ENCODE measurements at regions not wholly inside any gene's neighbourhood (a gene's known extent, or its start where the extent isn't known, plus 50 kb on each side); places are given as distances from the start of the nearest gene placed in this dataset.
"Not testable (repeated sequence)": the region's sequence is repeated elsewhere in the genome, so short reads cannot be mapped to it uniquely, and the experiment has no call there.

GRCh38 chr1:845641-846040, 78.1 kb upstream of the SAMD11 start:
- not testable (repeated sequence) for H3K27me3 Mint-ChIP-seq (ENCODE audit: low read depth in 3 of 3); H3K4me3 Mint-ChIP-seq; H3K36me3 Mint-ChIP-seq; H3K9me3 Mint-ChIP-seq; DNase-seq
- Mint-ChIP-seq H3K27ac (peak overlapping the region in 4 of 6 donors; percentile 14 to 50 (median 34)), H3K4me1 (peaks cover 19 to 26% of the 10 kb centered on the region in 2 donors)

DNA sequence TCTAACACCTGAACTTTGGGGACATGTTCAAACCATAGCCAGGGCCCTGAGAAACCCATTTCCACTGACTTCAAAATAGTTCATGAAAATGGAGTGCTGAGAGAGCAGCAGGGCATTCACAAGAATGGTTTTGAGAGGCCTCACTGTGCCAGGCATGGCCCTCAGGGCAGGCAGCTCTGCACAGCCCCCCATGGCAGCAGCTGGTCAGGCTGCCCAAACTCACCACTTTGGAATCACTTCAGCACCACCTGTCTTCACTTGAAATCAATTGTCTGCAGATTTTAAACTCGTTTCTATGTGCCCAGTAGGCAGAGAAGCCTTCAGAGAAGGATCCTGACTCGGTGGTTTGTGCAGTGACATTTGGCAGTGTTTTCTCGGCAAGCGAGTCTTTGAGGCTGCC, 73.8 kb upstream of the SAMD11 start:
- not testable (repeated sequence) for H3K27ac Mint-ChIP-seq; H3K4me3 Mint-ChIP-seq; H3K27me3 Mint-ChIP-seq (ENCODE audit: low read depth in 3 of 3); DNase-seq; H3K36me3 Mint-ChIP-seq; H3K4me1 Mint-ChIP-seq; H3K9me3 Mint-ChIP-seq

- H3K27ac Mint-ChIP-seq; H3K27me3 Mint-ChIP-seq (ENCODE audit: low read depth in 3 of 3); DNase-seq; H3K9me3 Mint-ChIP-seq; H3K4me3 Mint-ChIP-seq; H3K4me1 Mint-ChIP-seq: not testable (repeated sequence)
- peaks cover 4 to 10% (median 5%) of the 10 kb centered on the region in 3 donors for H3K36me3 Mint-ChIP-seq
These were observed 73.4 kb upstream of the SAMD11 start for GRCh38 chr1:850318-850717.

GRCh38 chr1:851398-851797, 72.3 kb upstream of the SAMD11 start:
- H3K4me1 Mint-ChIP-seq; H3K4me3 Mint-ChIP-seq; H3K27ac Mint-ChIP-seq; H3K9me3 Mint-ChIP-seq; DNase-seq; H3K27me3 Mint-ChIP-seq (ENCODE audit: low read depth in 3 of 3): not testable (repeated sequence)
- peaks cover 4 to 13% (median 5%) of the 10 kb centered on the region in 3 donors for H3K36me3 Mint-ChIP-seq

DNA sequence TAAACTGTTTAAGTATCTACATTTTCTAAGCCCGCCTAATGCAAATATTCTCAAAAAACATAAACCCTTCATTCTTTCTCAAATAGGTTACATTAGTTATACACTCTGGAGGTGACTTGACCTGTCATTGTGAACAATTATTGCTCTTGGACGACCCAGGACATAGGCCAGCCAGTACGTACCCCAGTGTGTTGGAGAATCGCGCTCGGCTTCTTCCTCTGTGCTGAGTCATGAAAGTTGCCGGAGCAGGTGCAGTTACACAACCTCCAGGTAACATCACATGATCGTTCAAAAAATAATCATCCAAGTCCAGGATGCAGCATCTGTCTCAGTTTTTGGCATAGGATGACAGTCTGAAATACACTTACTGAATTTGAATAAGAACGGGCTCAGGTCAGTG, 71.9 kb upstream of the SAMD11 start:
- not testable (repeated sequence) for H3K4me1 Mint-ChIP-seq, H3K4me3 Mint-ChIP-seq, DNase-seq

DNA sequence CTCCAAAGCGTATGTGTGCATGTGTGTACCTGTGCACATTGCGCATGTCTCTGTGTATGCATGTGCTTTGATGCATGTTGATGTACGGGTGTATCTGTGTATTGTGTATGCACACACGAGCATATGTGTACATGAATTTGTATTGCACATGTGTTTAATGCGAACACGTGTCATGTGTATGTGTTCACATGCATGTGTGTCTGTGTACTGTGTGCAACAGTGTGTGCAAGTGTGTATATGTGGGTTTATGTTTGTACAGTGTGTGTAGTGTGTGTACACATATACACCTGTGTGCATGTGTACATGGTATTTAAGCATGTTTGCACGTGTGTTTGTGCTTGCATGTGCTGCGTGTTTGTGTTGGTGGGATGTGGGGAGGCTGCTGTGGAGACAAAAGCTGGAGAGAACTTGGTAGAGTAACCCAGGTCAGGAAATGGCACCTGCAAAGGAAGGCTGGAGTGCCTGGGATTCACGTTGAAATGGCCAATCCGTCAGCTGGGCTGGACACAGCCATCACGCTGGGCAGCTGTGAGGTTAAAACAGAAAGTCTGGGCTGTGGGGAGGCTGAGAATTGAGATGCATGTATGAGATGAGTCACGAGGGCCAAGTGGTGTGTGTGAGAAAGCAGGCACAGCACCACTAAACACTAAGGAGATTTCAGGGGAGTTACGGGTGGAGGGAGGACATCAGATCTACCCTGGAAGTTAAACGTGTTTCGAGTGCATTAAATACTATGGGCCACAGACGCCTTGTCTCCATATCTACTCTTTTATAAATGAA, 68.3 kb upstream of the SAMD11 start:
- not testable (repeated sequence) for H3K4me3 Mint-ChIP-seq; H3K27me3 Mint-ChIP-seq (ENCODE audit: low read depth in 3 of 3); H3K9me3 Mint-ChIP-seq; H3K4me1 Mint-ChIP-seq; H3K36me3 Mint-ChIP-seq; DNase-seq
- H3K27ac Mint-ChIP-seq: peak overlapping the region in 1 of 6 donors; percentile 67

More for the DNA sequence above, 71.9 kb upstream of the SAMD11 start:
- not testable (repeated sequence) for H3K9me3 Mint-ChIP-seq; H3K27me3 Mint-ChIP-seq (ENCODE audit: low read depth in 3 of 3); H3K27ac Mint-ChIP-seq
- peaks cover 4 to 13% (median 5%) of the 10 kb centered on the region in 3 donors for H3K36me3 Mint-ChIP-seq

GRCh38 chr1:856541-857057, 67.1 kb upstream of the SAMD11 start:
- H3K27me3 Mint-ChIP-seq (ENCODE audit: low read depth in 3 of 3); H3K4me1 Mint-ChIP-seq; H3K27ac Mint-ChIP-seq; DNase-seq; H3K4me3 Mint-ChIP-seq; H3K9me3 Mint-ChIP-seq; H3K36me3 Mint-ChIP-seq: not testable (repeated sequence)

GRCh38 chr1:857926-858648, 65.6 kb upstream of the SAMD11 start:
- H3K27ac Mint-ChIP-seq; H3K36me3 Mint-ChIP-seq; H3K9me3 Mint-ChIP-seq; H3K27me3 Mint-ChIP-seq (ENCODE audit: low read depth in 3 of 3); DNase-seq; H3K4me1 Mint-ChIP-seq: not testable (repeated sequence)
- H3K4me3 Mint-ChIP-seq: peak overlapping the region in 2 of 5 donors; percentile 21 to 22

DNA sequence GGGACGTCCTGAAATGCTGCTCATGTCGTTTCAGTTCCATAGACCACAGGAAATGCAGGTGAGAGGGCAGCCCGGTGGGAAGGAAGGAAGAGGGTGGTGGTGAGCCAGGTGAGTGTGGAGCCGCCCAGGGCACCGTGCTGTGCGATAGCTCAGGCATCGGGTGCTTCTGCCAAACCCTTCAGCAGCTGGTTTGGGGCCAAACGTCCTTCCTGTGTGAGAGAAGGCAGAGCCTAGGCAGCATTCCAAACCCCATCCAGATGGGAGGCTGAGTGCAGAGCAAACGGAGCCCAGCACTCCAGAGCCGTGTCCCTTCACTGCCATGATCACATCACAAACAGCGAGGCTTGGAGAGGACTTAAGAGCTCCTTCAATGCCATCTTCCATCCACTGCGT, 65.1 kb upstream of the SAMD11 start:
- H3K4me3 Mint-ChIP-seq, H3K4me1 Mint-ChIP-seq, H3K9me3 Mint-ChIP-seq: not testable (repeated sequence)

GRCh38 chr1:860941-861340, 62.8 kb upstream of the SAMD11 start:
- not testable (repeated sequence) for H3K27ac Mint-ChIP-seq; H3K9me3 Mint-ChIP-seq; H3K4me3 Mint-ChIP-seq; DNase-seq; H3K36me3 Mint-ChIP-seq; H3K27me3 Mint-ChIP-seq (ENCODE audit: low read depth in 3 of 3); H3K4me1 Mint-ChIP-seq

More for the DNA sequence above, 65.1 kb upstream of the SAMD11 start:
- DNase-seq; H3K27ac Mint-ChIP-seq; H3K36me3 Mint-ChIP-seq; H3K27me3 Mint-ChIP-seq (ENCODE audit: low read depth in 3 of 3): not testable (repeated sequence)

DNA sequence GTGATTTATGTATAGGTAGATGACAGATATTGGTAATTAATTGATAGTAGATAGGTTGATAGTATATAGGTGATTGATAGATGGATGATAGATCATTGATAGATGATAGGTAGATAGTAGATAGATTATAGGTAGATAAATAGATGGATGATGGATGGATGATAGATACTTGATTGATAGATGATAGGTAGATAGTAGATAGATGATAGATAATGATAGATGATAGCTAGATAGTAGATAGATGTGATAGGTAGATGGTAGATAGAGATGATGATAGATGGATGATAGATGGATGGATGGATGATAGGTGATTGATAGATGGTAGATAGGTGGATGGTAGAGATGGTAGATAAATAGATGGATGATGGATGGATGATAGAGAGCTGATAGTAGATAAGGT, 62.0 kb upstream of the SAMD11 start:
- Mint-ChIP-seq H3K27me3 (ENCODE audit: low read depth in 3 of 3) (peaks cover 0 to 5% (median 2%) of the 10 kb centered on the region in 3 donors), H3K4me1 (peaks cover 5 to 8% of the 10 kb centered on the region in 2 donors), H3K9me3 (no peaks in the 10 kb centered on the region), H3K4me3 (no peak overlapping the region), H3K36me3 (no peaks in the 10 kb centered on the region), H3K27ac (no peak overlapping the region)
- DNase-seq: no peak

- H3K4me1 Mint-ChIP-seq; H3K36me3 Mint-ChIP-seq; H3K9me3 Mint-ChIP-seq; H3K27ac Mint-ChIP-seq; H3K27me3 Mint-ChIP-seq (ENCODE audit: low read depth in 3 of 3); DNase-seq; H3K4me3 Mint-ChIP-seq: not testable (repeated sequence)
These were observed 61.1 kb upstream of the SAMD11 start for GRCh38 chr1:862601-863000.

- H3K36me3 Mint-ChIP-seq, H3K4me3 Mint-ChIP-seq, H3K9me3 Mint-ChIP-seq, H3K4me1 Mint-ChIP-seq, H3K27ac Mint-ChIP-seq, DNase-seq: not testable (repeated sequence)
- peaks cover 2 to 18% (median 5%) of the 10 kb centered on the region in 3 donors for H3K27me3 Mint-ChIP-seq (ENCODE audit: low read depth in 3 of 3)
These were observed 58.1 kb upstream of the SAMD11 start for GRCh38 chr1:865633-866032.

DNA sequence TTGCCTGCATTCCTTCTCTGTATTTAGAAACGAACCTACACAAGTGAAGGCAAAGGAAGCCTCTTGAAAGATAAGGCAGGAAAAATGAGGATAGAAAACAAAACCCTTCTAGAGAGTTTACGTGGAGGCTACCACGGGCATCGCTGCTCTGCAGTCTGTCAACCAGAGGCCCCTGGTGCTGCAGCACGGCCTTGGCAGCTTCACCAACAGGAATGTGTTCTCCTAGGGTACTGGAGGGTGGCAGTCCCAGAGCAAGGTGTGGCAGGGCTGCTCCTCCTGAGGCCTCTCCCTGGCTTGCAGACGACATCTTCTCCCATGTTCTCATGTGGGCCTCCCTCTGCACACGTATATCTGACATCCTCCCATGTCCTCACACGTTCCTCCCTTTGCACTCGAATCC, 57.6 kb upstream of the SAMD11 start:
- H3K36me3 Mint-ChIP-seq: no peaks in the 10 kb centered on the region
- peaks cover 2 to 18% (median 5%) of the 10 kb centered on the region in 3 donors for H3K27me3 Mint-ChIP-seq (ENCODE audit: low read depth in 3 of 3)
- no peak overlapping the region for H3K4me3 Mint-ChIP-seq
- peaks cover 3 to 4% of the 10 kb centered on the region in 2 donors for H3K4me1 Mint-ChIP-seq
- no peak for DNase-seq
- H3K27ac Mint-ChIP-seq: no peak overlapping the region
- no peaks in the 10 kb centered on the region for H3K9me3 Mint-ChIP-seq
